MG63 (cell line): ENCODE measurements at regions not wholly inside any gene's neighbourhood (a gene's known extent, or its start where the extent isn't known, plus 50 kb on each side); places are given as distances from the start of the nearest gene placed in this dataset.
A peak's percentile ranks its signal among the peaks of the same experiment; 100 is the strongest.

ENCODE experiments used
- DNase-seq: peaks from one replicate; pipeline ENCODE4 v3.0.0-alpha.2; 2020
- H3K27me3 ChIP-seq: fragments of 250-450 bp; sonication (Bioruptor Pico); 2 replicates; pipeline ENCODE4 v1.5.1; 2020; ENCODE audit warnings: mild to moderate bottlenecking, moderate library complexity
- H3K36me3 ChIP-seq: fragments of 250-450 bp; sonication (Bioruptor Pico); 2 replicates; pipeline ENCODE4 v1.5.1; 2020; ENCODE audit warnings: mild to moderate bottlenecking, moderate library complexity
- H3K4me3 ChIP-seq: fragments of 250-450 bp; sonication (Bioruptor Pico); 2 replicates; pipeline ENCODE4 v1.5.1; 2020; ENCODE audit warnings: mild to moderate bottlenecking, moderate library complexity
- H3K9me3 ChIP-seq: fragments of 250-450 bp; sonication (Bioruptor Pico); 2 replicates; pipeline ENCODE4 v1.5.1; 2020; ENCODE audit warnings: mild to moderate bottlenecking, moderate library complexity

GRCh38 chr4:183763990-183764754 lies 105.1 kb downstream of the TRAPPC11 start:
- DNase-seq = no peak
- Histone ChIP-seq H3K9me3 (no peaks in the 10 kb centered on the region), H3K4me3 (no peak overlapping the region), H3K27me3 (no peaks in the 10 kb centered on the region), H3K36me3 (no peaks in the 10 kb centered on the region)

- Histone ChIP-seq H3K9me3 (no peaks in the 10 kb centered on the region), H3K36me3 (no peaks in the 10 kb centered on the region), H3K27me3 (no peaks in the 10 kb centered on the region), H3K4me3 (no peak overlapping the region)
- DNase-seq = no peak
These were observed 106.3 kb downstream of the TRAPPC11 start for GRCh38 chr4:183765251-183765911.

- H3K9me3 ChIP-seq = no peaks in the 10 kb centered on the region
These were observed 107.0 kb downstream of the TRAPPC11 start for GRCh38 chr4:183766140-183766539.

GRCh38 chr4:183770906-183771305 lies 111.8 kb downstream of the TRAPPC11 start:
- Histone ChIP-seq H3K27me3 (no peaks in the 10 kb centered on the region), H3K36me3 (no peaks in the 10 kb centered on the region), H3K9me3 (no peaks in the 10 kb centered on the region), H3K4me3 (no peak overlapping the region)
- DNase-seq = no peak

More at GRCh38 chr4:183766140-183766539, 107.0 kb downstream of the TRAPPC11 start:
- DNase-seq = no peak
- no peaks in the 10 kb centered on the region for H3K36me3 ChIP-seq
- no peaks in the 10 kb centered on the region for H3K27me3 ChIP-seq
- no peak overlapping the region for H3K4me3 ChIP-seq

GRCh38 chr4:183772361-183772760 lies 113.3 kb downstream of the TRAPPC11 start:
- no peak for DNase-seq
- Histone ChIP-seq H3K36me3 (no peaks in the 10 kb centered on the region), H3K9me3 (no peaks in the 10 kb centered on the region), H3K4me3 (no peak overlapping the region), H3K27me3 (no peaks in the 10 kb centered on the region)

GRCh38 chr4:183773790-183774189 lies 114.7 kb downstream of the TRAPPC11 start:
- Histone ChIP-seq H3K4me3 (no peak overlapping the region), H3K27me3 (no peaks in the 10 kb centered on the region), H3K36me3 (no peaks in the 10 kb centered on the region), H3K9me3 (no peaks in the 10 kb centered on the region)
- DNase-seq = no peak

GRCh38 chr4:183783306-183783705 lies 121.8 kb upstream of the STOX2 start:
- H3K36me3 ChIP-seq = no peaks in the 10 kb centered on the region
- DNase-seq = no peak
- H3K4me3 ChIP-seq = no peak overlapping the region
- no peaks in the 10 kb centered on the region for H3K27me3 ChIP-seq
- H3K9me3 ChIP-seq = no peaks in the 10 kb centered on the region

- H3K9me3 ChIP-seq = no peaks in the 10 kb centered on the region
- DNase-seq = peak; percentile 63
- no peaks in the 10 kb centered on the region for H3K27me3 ChIP-seq
- H3K36me3 ChIP-seq = no peaks in the 10 kb centered on the region
- no peak overlapping the region for H3K4me3 ChIP-seq
These were observed 121.0 kb upstream of the STOX2 start for GRCh38 chr4:183783991-183784553.

- no peak for DNase-seq
- no peaks in the 10 kb centered on the region for H3K27me3 ChIP-seq
- H3K36me3 ChIP-seq = no peaks in the 10 kb centered on the region
- peaks cover 8% of the 10 kb centered on the region for H3K9me3 ChIP-seq
- H3K4me3 ChIP-seq = no peak overlapping the region
These were observed 116.7 kb upstream of the STOX2 start for GRCh38 chr4:183788308-183788905.

GRCh38 chr4:183789657-183790056 lies 115.5 kb upstream of the STOX2 start:
- DNase-seq = no peak
- Histone ChIP-seq H3K27me3 (no peaks in the 10 kb centered on the region), H3K9me3 (peaks cover 15% of the 10 kb centered on the region), H3K4me3 (no peak overlapping the region), H3K36me3 (no peaks in the 10 kb centered on the region)

- Histone ChIP-seq H3K9me3 (peaks cover 19% of the 10 kb centered on the region), H3K36me3 (no peaks in the 10 kb centered on the region), H3K4me3 (no peak overlapping the region), H3K27me3 (no peaks in the 10 kb centered on the region)
- no peak for DNase-seq
These were observed 114.4 kb upstream of the STOX2 start for GRCh38 chr4:183790661-183791060.

GRCh38 chr4:183797011-183797444 lies 108.1 kb upstream of the STOX2 start:
- peak; percentile 29 for DNase-seq
- Histone ChIP-seq H3K9me3 (peaks cover 19% of the 10 kb centered on the region), H3K4me3 (peak overlapping the region; percentile 47), H3K27me3 (no peaks in the 10 kb centered on the region; the same call in 1 of the 2 replicates), H3K36me3 (no peaks in the 10 kb centered on the region)

- H3K36me3 ChIP-seq = no peaks in the 10 kb centered on the region
- peak overlapping the region; percentile 47 for H3K4me3 ChIP-seq
- peaks cover 18% of the 10 kb centered on the region for H3K9me3 ChIP-seq
- no peaks in the 10 kb centered on the region; the same call in 1 of the 2 replicates for H3K27me3 ChIP-seq
- DNase-seq = peak; percentile 58
These were observed 107.4 kb upstream of the STOX2 start for GRCh38 chr4:183797445-183798300.

- no peak for DNase-seq
- peaks cover 9% of the 10 kb centered on the region; the same call in 1 of the 2 replicates for H3K9me3 ChIP-seq
- peak overlapping the region; percentile 47 for H3K4me3 ChIP-seq
- no peaks in the 10 kb centered on the region for H3K36me3 ChIP-seq
- H3K27me3 ChIP-seq = no peaks in the 10 kb centered on the region; the same call in 1 of the 2 replicates
These were observed 106.5 kb upstream of the STOX2 start for GRCh38 chr4:183798301-183799253.

GRCh38 chr4:183801457-183802165 lies 103.5 kb upstream of the STOX2 start:
- Histone ChIP-seq H3K4me3 (no peak overlapping the region), H3K9me3 (no peaks in the 10 kb centered on the region), H3K36me3 (no peaks in the 10 kb centered on the region), H3K27me3 (no peaks in the 10 kb centered on the region; the same call in 1 of the 2 replicates)
- no peak for DNase-seq
